Activated CD8-positive, alpha-beta memory T cell treated with anti-CD3 and anti-CD28 coated beads, Interleukin-2, amount 50 U/mL, for 24 hours (primary cell): ENCODE measurements at regions not wholly inside any gene's neighbourhood (a gene's known extent, or its start where the extent isn't known, plus 50 kb on each side); places are given as distances from the start of the nearest gene placed in this dataset.

Experiments
- DNase-seq: peaks from one replicate; pipeline ENCODE4 v3.0.0-alpha.2; 2020; ENCODE audit errors: extremely low read depth

- no peak for DNase-seq
Measured at GRCh38 chr3:41037651-41038334, 161.5 kb upstream of the CTNNB1 start.

DNA sequence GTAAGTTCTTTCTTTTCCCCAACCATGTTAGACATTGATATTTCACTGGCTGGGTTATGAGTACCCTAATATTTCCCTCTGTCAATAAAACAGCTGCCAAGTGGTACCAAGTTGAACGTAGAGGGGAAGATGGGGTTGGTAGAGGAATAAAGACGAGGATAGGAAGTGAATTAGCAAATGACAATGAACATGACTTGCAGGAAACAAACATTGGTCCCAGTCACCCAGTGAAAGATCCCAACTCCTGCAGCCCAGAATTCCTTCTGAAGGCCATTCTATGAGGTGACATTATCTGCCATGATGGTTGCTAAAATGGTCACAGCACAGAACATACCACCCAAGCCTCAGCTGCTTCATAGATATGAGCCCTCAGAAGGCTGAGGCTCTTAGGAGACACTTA, 159.0 kb upstream of the CTNNB1 start:
- no peak for DNase-seq

GRCh38 chr3:41041462-41041861, 157.8 kb upstream of the CTNNB1 start:
- no peak for DNase-seq

- DNase-seq: no peak
Measured at GRCh38 chr3:41041899-41042298, 157.4 kb upstream of the CTNNB1 start.

- DNase-seq: no peak
Measured at GRCh38 chr3:41044523-41044922, 154.8 kb upstream of the CTNNB1 start.

DNA sequence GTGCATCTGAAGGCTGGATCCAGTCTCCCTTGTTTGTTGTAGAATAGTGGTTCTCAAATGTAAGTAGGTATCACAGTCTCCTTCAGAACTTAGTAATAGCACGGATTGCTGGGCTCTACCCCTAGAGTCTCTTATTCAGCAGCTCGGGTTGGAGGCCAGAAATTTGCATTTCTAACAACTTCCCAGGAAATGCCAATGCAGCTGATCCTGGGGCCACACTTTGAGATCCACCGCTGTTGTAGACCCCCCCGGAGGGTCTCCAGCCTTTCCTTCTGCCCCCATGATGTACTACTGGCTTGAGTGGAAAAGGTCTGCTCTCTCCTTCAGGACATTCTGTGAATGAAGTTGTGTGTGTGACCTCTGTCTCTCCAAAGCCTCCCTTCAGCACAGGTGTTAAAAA, 153.8 kb upstream of the CTNNB1 start:
- no peak for DNase-seq

DNA sequence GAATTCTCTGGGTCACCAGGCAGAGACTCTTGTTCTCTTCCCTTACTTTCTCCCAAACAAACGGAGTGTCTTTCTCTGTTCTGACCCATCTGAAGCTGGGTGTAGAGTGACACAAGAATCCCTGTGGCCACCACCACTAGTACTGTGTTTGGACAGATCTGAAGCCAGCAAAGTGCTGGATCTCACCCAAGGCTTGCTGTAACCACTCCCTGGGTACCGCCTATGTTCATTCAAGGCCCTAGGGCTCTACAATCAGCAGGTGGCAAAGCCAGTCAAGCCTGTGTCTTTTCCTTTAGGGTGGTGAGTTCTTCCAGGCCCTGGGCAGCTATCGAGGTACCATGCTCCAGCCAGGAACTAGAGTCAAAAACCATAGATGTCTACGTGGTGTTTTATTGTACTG, 149.2 kb upstream of the CTNNB1 start:
- no peak for DNase-seq

DNA sequence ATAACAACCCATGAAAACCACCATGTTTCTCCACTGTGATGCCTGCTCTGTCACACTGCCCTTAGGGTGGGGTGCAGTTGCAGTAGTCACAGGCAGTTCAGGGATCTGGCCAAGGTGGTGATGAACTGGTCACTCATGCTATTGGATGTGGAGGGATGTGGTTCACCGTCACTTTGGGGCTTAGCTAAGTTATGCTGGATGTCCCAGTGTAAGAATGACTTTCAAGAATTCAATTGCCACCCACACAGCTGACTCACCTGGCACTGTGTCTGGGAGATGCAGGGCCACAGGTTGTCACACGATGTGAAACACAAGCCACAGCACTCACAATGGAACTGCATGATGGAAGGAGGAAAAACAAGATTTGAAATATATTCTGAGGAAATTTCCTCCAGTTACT, 146.1 kb upstream of the CTNNB1 start:
- no peak for DNase-seq

DNA sequence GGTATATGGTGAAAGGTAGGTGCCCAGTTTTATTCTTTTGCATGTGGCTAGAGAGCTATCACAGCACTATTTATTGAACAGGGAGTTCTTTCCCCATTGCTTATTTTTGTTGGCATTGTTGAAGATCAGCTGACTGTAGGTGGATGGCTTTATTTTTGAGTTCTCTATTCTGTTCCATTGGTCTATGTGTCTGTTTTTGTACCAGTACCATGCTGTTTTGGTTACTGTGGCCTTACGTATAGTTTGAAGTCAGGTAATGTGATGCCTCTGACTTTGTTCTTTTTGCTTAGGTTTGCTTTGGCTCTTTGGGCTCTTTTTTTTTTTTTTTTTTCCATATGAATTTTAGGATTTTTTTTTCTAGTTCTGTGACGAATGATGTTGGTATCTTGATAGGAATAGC, 139.2 kb upstream of the CTNNB1 start:
- no peak for DNase-seq

- no peak for DNase-seq
Measured at GRCh38 chr3:41064070-41064469, 135.2 kb upstream of the CTNNB1 start.

GRCh38 chr3:41064526-41064925, 134.8 kb upstream of the CTNNB1 start:
- DNase-seq: no peak

DNA sequence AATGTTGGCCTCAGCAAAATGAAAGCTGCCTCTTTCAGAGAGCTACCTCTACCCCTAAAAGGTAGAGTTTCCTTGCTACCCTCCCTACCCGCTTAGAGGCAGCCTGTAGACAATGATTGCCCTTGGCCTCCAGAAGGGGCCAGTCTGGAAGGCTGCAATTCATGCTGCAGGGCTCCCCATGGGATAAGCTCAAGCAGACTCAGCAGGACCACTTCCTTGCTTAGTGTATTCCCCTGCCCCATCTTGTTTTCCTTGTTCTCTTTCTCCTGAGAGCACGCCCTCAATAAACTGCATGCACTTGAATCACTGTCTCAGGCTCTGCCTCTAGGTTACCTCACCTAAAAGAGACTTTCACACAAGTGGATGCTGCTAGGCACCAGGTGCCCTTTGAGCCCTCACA, 134.0 kb upstream of the CTNNB1 start:
- no peak for DNase-seq

DNA sequence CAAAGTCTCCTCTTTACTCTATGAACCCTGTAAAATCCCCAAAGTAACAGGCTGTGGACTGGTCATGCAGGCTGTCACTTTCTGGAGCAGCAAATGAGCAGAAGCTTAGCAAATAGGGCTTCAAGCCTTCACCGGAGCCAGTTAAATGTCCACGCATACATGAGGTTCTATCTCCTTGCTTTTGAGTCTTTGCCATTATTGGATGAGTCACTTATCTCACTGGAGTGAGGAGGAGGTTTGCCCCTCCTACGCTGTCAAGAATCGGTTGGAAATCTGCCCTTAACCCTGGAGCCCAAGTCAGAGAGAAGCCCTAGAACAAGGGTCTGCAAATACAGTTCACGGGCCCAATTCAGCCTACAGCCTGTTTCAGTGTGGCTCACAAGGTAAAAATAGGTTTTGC, 126.1 kb upstream of the CTNNB1 start:
- no peak for DNase-seq

GRCh38 chr3:41075975-41076374, 123.3 kb upstream of the CTNNB1 start:
- no peak for DNase-seq

DNA sequence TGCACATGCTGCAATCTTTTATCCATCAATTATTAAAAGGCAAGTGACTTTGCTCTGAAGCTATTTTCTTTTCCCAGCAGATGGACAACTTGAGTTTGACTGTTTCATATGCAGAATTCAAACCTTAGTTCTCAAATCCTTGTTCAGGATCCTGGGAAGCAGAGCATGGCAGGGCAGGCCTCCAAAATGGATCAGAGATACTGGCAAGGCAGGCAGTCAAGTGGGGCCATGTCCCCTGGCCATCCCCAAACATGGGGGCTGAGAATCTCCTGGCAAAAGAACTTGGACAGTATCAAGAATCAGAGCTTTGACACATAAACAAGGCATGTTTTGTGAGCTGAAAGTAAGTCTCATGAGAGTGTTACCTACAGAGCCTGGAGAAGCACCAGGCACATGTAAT, 122.9 kb upstream of the CTNNB1 start:
- no peak for DNase-seq

GRCh38 chr3:41080141-41080540, 119.2 kb upstream of the CTNNB1 start:
- DNase-seq: no peak

- DNase-seq: no peak
Measured at GRCh38 chr3:41088882-41089281, 110.4 kb upstream of the CTNNB1 start.

DNA sequence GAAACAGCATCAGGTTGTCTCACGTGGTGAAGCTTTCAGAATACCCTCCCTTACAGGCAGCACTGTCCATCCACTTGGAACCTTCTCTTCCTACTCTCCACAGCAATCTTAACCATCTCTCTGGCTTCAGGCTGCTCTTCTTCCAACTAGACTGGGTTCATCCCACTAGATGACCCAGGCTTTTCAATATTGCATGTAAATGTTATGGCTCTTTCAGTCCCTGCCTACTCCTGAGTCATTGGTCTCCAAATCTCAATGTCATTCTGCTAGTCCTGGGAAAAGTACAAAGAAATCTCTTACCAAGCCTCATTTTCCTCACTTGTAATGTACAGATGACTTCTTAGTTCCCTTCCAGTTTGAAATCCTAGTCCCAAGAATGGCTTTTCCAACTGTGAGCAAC, 109.7 kb upstream of the CTNNB1 start:
- no peak for DNase-seq

GRCh38 chr3:41092844-41093243, 106.5 kb upstream of the CTNNB1 start:
- DNase-seq: no peak

GRCh38 chr3:41093476-41093875, 105.8 kb upstream of the CTNNB1 start:
- no peak for DNase-seq

DNA sequence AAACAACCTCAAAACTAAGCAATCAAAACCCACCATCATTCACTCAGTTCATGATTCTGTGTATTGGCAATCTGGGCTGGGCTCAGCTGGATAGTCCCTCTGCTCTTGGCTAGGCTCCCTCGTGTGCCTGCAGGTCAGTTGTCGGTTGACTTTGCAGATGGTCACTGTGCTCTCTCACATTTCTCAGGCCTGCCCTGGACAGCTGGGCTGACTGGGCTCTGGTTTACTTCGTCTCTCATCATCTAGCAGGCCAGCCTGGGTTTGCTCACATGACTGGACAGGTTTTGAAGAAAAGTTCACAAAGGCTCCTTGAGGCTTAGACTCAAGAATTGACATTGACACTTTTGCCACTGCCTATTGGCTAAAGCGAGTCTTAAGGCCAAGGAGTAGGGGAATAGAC, 105.0 kb upstream of the CTNNB1 start:
- no peak for DNase-seq

- DNase-seq: no peak
Measured at GRCh38 chr3:41095702-41096101, 103.6 kb upstream of the CTNNB1 start.

DNA sequence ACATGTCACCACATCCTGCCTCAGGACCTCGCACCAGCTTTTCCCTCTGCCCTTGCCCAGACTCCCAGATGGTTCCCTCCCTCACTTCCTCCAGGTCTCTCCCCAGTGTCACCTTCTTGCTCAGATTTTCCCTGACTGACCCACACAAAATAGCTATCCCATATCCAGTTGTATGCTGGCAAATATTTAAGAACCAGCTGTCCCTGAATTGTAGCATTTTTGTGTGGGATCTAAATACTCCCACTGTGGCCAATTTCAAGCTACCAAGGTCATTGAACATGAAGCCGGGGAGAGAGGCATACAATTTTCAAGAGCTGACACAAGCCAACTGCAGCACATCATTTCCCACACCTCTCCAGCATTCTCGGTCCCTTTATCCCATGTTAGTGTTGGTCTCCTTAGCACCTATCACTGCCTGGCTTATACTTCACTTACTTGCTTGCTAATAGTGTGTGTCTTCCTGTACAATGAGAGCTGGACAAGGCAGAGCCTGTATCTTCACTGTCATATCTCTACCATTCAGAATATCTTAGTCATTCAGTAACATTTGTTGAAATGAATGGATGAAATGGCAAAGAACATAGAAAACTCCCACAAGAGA, 101.3 kb upstream of the CTNNB1 start:
- no peak for DNase-seq

GRCh38 chr3:41101231-41101630, 98.1 kb upstream of the CTNNB1 start:
- DNase-seq: no peak
